ENCODE measurements at regions not wholly inside any gene's neighbourhood (a gene's known extent, or its start where the extent isn't known, plus 50 kb on each side); places are given as distances from the start of the nearest gene placed in this dataset.

DNA sequence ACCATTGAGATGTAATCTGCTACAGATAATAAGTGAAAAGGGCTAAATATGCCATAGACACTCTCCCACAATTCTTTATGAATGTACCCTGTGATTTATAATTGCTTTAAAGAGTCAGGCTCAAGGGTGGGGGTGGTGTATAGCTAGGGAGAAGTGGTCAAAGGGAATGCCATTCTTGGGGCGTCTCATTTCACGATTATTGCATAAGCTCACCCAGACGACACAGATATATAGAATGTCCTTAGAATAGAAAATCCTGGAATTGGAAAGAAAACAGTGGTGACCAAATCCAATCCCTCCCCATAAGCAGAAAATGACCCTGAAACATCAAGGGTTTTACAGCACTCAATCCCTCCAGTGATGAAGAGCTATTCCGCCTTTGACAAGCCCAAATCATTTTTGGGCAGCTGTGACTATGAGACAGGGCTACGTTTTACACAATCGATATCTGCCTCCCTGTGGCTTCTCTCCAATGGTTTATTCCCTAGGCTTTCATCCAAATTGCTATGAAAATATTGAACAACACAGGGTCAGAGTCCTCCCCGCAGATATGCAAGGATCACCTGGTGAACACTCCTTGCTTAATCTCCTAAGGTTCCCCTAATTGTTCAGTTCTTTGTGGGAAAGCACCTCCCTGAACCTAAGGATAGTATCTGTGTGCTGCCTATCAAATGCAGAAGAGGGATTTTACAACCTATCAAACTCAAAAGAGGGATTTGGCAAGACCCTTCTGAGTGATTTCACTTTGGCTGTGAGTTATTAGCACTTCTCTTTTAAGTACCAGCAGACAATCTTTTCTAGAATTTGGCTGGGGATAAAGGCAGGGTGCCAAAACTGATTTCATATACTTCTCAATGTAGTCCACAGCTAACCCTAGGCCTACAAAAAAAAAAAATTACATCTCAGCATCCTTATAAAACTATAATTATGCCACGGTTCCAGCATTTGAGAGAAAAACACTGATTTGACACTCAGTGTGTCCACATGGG, 144.9 kb upstream of the CDH6 start:
- DNase-seq (ENCODE audit: low spot score): no peak

- no peak for DNase-seq (ENCODE audit: low spot score)
Observed at GRCh38 chr5:31047621-31048020, 145.9 kb upstream of the CDH6 start.

DNA sequence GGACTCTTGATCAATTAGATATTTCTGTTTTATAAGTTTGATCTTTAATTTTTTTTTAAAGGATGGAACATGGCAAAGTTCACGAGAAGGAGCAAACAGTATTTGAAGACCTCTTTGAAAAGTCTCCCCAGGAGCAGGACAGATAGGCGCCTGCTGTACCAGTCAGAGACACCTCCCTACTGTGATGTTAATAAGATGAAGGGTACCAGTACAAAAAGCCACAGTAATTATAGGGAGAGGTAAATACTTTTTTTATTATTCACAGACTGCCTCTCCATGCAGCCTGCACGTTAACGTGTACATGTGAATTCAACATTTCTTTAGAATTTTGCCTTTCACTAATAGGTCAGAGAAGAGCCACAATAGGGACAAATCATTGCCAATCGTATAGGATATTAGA, 146.5 kb upstream of the CDH6 start:
- no peak for DNase-seq (ENCODE audit: low spot score)

DNA sequence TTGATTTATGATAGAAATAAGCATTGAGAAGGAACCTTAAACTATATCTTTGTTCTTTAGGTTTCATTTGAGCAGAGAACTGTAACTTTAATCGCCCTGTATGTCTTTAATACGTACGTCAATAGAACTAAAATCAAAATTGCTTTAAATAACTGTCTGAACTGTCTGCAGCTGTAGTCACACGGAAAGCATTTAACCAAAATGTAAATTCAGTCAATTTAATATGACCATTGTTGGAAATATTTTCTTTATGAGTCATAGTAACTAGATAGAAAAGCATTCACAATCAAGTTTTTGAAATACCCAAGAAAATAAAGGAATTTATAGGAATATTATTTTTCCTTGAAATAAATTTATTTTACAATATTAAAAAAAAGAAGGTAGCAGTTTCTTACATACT, 157.1 kb upstream of the CDH6 start:
- no peak for DNase-seq (ENCODE audit: low spot score)

GRCh38 chr5:31033295-31033694, 160.2 kb upstream of the CDH6 start:
- no peak for DNase-seq (ENCODE audit: low spot score)

DNA sequence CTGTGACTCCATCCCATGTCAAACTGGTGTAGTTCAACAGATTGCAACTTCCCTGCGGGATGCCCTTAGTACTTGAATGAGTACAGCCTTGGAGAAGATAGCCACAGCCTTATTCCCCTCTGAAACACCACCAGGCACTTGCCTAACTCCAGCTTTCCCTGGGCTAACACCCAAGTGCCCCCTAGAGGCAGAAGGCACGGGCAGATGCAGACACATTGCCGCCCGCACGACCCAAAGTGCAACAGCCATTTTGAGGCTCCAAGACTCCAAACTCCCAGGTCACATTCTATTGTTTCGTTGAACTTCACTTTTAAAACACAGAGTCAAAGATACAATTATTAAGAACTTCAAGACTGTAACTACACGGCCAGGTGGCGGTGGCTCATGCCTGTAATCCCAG, 163.6 kb upstream of the CDH6 start:
- DNase-seq (ENCODE audit: low spot score): no peak

DNA sequence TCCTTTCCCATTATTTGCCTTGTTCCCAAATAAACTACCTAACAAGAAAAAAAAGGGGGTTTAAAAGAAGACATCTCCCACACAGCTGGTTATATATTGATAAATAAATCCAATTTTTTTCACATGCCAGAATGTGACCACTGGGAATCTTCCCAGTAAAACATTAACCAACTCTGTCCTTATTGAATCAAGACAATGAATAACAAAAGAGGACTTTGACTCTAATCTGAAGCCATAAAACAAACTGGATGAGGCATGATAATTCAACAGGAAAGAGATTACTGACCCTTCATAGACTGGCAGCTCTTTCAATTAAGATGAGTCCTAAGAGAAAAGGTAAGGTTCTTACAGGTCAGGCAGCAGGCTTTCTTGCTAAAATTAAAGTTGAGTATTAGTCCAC, 165.8 kb upstream of the CDH6 start:
- no peak for DNase-seq (ENCODE audit: low spot score)

DNA sequence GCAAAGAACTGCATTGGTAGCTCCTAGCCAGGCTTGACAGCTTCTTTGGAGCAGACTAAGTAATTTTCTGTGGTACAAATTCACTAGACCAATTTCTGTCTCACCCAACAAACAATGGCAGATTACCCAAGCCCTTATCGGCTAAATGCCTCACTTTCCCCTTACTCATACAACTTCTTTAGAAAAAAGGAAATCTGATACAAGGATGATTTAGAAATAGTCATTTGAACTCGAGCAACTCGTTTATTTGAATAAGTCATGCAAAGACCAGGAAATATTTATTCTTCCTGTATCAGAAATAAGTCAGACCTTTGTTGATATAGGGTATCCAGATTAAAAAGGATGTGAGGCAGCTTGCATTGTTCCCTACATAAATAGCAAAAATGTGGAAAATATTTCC, 170.4 kb upstream of the CDH6 start:
- DNase-seq (ENCODE audit: low spot score): no peak

GRCh38 chr5:31021181-31021624, 172.3 kb upstream of the CDH6 start:
- DNase-seq (ENCODE audit: low spot score): no peak

GRCh38 chr5:31008231-31008630, 185.3 kb upstream of the CDH6 start:
- DNase-seq (ENCODE audit: low spot score): no peak

DNA sequence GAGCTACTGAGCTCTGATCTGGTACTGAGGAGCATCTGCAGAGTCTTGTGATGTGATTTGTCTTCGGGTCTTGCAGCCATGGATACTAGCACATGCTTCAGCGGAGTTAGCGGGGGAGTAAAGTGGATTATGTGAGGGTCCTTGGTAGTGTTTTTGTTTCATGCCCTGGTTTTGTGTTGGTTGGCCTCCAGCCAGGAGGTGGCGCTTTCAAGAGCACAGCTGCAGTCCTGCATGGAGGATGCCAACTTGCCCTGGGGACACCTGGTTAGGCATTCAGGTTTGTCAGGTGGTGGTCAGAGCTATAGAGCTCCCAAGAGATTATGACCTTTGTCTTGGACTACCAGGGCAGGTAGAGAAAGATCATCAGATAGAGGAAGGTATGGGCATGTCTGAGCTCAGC, 185.8 kb upstream of the CDH6 start:
- DNase-seq (ENCODE audit: low spot score): no peak

DNA sequence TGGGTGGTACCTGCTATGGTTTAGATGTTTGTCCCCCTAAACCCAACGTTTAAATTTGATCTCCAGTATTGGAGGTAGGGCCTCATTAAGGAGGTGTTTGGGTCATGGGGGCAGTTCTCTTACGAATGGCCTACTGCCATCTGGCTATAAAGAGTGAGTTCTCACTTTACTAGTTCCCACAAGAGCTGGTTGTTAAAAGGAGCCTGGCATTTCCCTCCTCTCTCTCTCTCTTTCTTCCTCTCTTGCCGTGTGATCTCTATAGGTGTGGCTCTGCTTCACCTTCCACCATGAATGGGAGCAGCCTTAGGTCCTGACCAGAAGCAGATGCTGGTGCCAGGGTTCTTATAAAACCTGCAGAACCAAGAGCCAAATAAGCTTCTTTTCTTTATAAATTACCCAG, 193.2 kb upstream of the CDH6 start:
- no peak for DNase-seq (ENCODE audit: low spot score)

DNA sequence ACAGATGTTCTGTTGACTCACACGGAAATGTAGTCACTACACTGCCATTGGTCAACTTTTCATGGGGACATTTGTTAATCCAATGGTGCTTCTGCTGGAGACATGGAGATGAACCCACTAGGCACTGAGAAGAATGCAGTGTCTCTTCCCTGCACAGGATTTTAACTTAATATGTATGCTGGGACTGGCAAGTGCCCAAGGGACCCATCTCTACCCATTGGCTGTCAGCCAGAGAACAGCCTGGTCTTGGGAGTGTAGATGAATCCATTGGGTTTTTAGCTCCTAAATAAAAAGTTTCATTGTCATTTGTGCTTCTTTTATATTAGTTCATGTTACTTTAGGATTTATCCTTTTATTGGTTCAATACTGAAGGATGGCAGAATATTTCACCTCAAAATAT, 195.8 kb upstream of the CDH6 start:
- DNase-seq (ENCODE audit: low spot score): no peak

DNA sequence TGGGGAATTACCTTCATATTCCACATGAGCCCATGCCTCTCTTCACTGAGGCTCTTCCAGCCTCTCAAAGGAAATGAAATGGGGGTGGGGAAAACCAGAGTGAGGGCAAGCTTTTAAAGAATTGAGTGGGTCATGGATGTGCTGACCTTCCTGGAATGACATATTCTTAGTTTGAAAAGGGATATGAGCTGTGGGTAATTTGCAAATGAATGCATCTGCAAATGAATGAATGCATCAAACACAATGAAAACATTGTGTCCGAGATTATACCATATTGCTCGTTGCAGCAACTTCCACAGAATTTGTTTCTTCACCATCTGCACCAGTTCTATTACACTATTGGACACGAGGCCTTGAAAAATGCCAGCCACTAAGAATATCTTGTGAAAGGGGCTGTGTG, 198.6 kb upstream of the CDH6 start:
- no peak for DNase-seq (ENCODE audit: low spot score)

GRCh38 chr5:30994176-30994575, 199.3 kb upstream of the CDH6 start:
- DNase-seq (ENCODE audit: low spot score): no peak

GRCh38 chr5:30991462-30991861, 202.0 kb upstream of the CDH6 start:
- no peak for DNase-seq (ENCODE audit: low spot score)

DNA sequence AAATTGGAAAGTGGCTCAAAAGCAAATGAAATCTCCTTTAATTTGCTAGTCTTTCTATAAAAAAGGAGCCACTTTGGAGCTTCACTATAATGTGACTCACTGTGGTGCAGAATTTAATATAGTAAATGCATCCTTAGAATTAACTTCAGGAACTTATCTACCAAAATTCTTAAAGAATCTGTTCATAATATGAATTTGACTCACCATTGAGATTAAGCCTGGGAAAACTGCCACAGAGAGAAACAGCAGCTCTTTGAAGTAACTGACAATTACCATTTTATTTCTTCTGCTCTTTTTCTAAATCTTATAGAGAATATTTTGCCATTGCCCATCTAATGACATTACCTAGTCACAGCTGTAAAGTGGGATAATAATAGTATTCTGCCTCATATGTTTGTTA, 211.9 kb upstream of the CDH6 start:
- no peak for DNase-seq (ENCODE audit: low spot score)

DNA sequence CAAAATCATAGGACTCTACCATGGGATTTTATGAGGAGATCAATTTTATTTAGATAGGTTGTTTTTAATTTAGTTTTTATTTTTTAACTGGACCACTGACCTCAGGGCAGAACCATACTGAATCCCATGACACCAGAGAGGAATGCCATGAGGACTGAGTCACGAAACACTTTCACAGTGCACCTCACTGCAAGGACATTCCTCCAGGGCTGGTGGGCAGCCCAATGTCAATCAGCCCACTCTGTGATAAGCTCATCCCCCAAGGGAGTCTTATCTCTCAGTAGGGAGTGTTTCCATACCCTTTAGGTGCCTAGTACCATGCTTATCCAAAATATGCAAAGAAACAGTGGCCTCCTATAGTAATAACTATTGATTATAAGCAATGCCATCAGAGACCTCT, 224.5 kb upstream of the CDH6 start:
- DNase-seq (ENCODE audit: low spot score): no peak

GRCh38 chr5:30960036-30960435, 233.4 kb upstream of the CDH6 start:
- DNase-seq (ENCODE audit: low spot score): no peak

DNA sequence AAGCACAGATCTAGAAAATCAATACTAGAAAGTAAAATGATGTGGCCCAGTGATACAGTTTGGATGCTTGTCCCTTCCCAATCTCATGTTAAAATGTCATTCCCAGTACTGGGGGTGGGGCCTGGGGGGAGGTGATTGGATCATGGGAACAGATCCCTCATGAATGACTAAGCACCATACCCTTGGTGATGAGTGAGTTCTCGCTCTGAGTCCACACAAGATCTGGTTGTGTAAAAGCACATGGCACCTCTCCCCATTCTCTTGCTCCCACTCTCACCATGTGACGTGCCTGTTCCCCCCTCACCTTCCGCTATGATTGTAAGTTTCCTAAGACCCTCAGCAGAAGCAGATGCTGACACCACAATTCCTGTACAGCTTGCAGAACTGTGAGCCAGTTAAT, 234.2 kb upstream of the CDH6 start:
- no peak for DNase-seq (ENCODE audit: low spot score)

- DNase-seq (ENCODE audit: low spot score): no peak
Observed at GRCh38 chr5:30957591-30957990, 235.9 kb upstream of the CDH6 start.

GRCh38 chr5:30956251-30956650, 237.2 kb upstream of the CDH6 start:
- no peak for DNase-seq (ENCODE audit: low spot score)

DNA sequence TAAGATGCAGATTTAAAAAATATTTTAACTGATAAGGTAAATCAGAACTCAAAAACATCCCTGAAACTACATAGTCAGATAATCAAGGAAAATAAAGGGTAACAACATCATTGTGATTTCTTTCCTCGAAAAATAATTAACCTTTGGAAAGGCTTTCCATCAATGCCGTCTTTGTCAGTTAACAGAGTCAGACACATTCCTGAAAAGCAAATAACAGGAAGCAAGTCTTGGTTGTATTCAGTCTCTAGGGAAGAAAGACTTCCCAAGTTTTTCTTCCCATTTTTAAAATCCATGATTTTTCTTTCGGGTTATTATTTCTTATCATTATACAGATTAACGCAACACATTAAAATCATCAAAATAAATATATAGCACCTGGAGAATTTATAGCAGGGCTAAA, 256.4 kb upstream of the CDH6 start:
- no peak for DNase-seq (ENCODE audit: low spot score)

GRCh38 chr5:30933599-30933998, 259.9 kb upstream of the CDH6 start:
- no peak for DNase-seq (ENCODE audit: low spot score)
